ENCODE measurements at regions not wholly inside any gene's neighbourhood (a gene's known extent, or its start where the extent isn't known, plus 50 kb on each side); places are given as distances from the start of the nearest gene placed in this dataset.
A peak's percentile ranks its signal among the peaks of the same experiment; 100 is the strongest.

DNA sequence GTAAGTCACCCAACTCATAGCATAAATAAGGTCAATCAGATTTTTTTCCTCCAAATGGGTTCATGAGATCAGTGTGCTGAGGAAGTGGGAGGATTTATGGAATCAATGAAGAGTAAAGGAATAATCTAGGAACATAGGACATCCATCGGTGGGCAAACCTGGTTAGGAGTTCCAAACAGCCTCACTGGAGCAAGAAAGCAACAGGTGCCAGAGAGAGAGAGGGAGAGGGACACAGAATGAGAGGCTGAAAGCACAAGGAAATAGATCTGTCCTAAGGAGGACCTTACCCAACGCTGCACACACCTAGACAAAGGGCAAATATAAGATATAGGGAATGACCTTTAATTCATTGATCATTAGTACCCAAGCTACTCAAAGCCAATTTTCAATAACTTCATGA is 119.5 kb upstream of the ANKRD1 start:
- no peak for DNase-seq

DNA sequence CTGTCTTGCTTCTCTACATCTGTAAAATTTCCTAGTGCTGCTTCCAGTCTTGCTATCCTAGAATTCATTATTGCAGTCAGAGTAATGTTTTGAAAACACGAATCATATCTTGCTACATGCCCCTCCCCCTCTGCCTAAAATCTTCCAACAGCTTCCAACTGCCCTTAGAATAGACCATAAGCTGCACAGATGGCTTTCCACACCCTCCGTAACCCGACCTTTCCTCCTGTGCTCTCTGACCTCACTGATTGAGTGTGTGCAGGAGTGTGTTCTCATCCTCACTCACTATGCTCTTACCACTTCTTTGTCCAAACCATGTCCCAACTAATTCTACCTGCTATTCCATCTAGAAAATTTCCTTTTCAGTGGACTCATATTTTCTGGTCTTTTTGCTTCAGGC is 121.2 kb upstream of the ANKRD1 start:
- no peak for DNase-seq

DNA sequence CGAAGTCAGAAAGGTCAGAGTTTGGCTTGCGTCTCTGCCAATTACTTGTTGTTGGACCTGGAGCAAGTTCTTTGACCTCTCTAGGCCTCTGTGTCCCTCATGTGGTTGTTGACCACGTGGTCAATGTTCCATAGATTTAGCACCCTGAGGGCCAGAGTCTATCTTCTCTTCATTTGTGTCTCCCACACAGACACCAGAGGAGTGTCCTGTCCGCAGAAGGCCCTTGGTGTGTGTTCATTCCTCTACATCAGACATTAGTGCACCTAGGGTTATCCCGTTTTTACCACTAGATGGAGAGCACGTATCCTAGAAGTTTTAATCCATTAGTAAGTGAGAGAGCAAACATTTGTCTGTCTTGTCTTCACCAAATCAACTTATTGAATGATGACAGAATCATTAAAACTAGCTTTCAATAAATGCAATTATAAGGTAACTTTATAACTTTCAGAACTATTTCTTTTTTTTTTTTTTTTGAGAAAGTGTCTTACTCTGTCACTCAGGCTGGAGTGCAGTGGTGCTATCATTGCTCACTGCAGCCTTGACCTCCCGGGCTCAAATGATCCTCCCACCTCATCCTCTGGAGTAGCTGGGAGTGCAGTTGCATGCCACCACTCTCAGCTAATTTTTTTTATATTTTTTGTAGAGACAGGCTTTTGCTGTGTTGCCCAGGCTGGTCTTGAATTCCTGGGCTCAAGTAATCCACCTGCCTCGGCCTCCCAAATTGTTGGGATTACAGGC is 122.5 kb upstream of the ANKRD1 start:
- peak; percentile 18 to 56 for DNase-seq

DNA sequence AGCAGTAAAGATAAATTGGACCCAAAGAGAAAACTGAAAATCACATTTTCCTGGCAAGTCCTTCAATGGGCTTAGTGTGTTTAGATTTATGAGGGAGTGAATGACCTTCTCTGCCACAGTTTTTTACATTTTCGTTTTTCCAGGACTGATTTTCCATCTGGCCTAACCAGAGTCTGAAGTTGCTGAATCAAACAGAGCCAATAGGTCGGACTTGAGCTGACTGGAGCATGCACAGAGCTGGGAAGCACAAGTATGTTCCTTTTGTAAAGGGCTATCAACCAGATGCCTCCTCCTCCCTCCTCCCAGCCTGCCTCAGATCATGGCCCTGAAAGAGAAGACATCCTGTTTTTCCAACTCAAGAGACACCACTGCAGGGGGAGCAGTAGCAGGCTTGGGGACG is 126.0 kb upstream of the ANKRD1 start:
- DNase-seq = peak in 1 of 2 experiments; percentile 16

DNA sequence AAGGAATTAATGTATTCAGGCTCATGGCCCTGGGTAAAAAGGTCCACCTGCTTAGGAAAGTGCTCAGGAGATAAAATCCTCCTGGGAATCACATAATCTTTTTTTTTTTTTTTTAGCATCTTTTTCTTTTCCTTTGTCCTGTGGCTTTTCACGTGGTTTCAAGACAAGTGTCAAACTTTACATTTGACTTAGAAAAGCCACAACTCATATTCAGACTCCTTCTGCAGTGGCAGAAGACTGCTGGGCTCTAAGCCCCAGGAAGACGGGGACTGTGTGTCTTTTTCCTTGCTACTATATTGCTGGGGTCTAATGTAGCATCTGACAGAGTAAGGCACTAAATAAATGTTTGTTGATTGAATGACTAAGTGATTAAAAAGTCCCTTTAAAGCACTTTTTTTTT is 127.5 kb upstream of the ANKRD1 start:
- no peak for DNase-seq

DNA sequence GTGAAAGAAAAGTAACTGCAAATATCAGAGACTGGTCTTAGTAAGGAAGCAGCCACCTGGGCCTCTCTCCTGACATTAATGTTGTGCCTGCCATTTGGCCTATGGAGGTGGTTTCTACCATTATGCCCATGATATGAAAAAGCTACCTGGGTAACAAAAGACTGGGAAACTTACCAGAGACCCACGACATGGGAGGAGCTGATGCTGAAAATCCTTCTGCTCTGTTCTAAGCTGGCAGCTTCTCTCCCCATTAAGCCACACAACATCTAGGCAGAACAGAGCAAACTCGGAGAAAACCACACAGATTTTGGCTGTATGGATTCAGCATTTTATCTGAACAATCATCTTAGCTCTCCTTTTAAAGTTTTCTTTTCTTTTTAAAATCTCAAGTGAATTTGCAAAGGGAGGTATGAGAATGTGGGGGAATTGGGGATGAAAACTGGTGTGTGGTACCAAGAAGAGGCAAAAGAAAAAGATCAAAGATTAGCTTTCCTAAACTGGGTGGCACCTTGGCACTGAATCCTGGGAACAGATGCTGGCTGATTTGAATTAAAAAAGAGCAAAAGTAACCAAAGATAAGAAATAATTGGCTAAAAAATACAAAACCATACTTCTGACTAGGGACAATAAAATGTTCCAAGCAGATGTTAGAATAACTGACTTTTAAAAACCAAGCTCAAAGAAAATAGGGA is 128.6 kb upstream of the ANKRD1 start:
- DNase-seq = peak; percentile 38 to 50

DNA sequence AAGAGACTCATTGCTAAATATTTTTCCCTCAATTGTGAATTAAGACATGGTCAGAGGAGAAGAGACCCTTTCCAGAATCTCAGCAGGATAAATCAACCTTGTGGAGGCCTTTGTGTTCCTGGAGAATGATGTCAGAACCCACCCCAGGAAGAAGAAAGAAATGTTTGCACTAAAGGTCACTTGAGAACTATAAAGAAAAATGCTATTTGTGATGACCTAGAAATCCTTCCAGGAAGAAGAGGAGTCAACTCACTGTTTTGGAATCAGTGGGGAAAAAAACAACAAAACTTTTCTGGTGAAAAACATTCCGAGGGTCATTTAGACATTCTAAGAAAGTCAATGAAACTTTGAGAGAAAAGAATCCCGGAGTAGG is 129.1 kb upstream of the ANKRD1 start:
- peak in 1 of 2 experiments; percentile 43 for DNase-seq

DNA sequence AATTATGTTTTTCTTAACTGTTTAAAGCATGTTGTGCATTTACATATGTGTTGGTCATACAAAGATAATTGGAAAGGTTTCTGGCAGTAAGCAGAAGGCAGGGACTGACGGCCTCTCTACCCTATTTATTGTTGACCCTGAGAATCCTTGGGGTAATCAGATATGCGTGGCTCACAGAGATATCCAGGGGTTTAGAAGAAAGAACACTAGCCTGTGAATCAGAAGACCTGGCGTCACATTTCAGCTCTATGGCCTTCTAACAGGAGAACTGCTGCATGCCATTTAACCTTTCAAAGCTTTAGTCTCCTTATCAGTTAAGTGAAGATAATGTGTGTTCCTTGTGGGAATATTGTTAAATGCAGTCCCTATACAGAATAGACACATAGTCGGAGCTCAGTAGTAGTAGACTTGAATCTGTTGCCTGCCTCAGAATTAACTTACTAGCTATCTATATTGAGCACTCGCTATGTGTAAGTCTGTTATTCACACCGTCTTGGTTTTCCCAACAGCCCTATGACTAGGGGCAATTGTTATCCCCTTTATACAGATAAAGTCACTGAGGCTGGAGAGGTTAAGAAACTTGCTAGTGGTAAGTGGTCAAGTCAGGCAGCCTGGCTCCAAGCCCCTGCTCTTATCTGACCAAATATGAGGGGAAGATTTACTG is 129.6 kb upstream of the ANKRD1 start:
- no peak for DNase-seq

DNA sequence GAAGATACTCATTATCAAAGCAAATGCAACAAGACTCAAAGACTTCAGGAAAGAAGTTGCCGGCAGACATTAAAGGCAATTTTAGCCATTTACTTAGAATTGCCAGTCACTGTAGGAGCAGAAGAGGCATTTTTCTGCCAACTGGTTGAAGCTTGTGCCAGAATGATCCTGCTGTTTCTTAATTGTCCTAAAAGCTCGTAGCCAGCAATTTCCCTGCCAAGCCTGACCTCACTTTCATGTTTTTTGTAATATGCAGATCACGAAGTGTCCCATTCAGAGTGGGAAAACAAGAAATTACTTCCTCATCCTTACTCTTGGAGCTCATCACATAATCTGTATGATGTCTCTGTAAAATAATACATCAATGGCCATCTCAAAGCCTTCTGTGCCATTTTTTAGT is 130.9 kb upstream of the ANKRD1 start:
- DNase-seq = peak; percentile 89 to 93

DNA sequence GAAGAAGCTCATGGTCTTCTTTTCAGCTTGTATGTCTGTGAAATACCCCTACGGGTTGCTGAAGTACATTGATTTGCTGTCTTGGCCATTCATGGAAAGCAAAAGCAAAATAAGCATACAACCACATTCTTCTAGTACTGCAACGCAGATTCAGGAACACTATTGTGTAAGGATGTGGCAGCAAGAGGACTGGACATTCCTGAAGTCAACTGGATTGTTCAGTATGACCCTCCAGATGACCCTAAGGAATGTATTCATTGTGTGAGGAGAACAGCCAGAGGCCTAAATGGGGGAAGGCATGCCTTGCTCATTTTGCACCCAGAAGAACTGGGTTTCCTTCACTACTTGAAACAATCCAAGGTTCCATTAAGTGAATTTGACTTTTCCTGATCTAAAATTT is 133.4 kb upstream of the ANKRD1 start:
- DNase-seq = no peak

DNA sequence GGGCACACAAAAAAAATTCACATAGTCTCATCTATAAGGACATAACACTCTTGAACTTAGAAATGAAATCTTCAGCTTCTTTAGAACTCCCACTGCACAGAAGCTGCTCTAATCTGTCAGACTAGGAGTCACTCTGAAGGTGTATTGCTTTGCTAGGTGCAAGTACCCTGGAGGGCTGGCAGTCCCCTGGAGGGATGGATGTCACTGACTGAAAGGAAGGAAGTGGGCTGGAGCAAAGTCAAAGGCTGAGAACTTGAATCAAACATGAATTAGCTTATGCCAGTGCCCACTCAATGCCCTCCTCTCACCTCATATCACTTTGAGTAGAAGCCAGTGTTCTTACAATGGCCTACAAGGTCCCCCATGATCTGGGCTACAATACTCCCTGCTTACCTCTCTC is 140.3 kb upstream of the ANKRD1 start:
- no peak for DNase-seq

DNA sequence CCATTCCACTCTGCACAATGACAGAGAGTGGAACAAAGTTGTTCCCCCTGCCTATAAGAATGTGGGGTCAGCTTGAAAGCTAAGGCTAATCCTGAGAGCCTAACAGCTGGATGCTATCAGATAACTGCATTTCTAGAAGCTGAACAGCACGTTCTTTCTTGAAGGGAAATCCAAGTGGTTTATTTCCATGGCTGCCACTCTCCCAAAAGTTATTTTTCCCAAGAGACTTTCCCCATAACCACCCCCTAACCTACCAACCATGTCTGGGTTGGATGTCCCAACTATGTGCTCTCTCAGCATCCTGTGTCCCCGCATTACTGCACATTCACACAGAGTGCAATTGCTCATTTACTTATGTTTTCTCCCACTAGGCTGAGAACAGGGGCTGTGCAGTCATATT is 140.7 kb upstream of the ANKRD1 start:
- no peak for DNase-seq

DNA sequence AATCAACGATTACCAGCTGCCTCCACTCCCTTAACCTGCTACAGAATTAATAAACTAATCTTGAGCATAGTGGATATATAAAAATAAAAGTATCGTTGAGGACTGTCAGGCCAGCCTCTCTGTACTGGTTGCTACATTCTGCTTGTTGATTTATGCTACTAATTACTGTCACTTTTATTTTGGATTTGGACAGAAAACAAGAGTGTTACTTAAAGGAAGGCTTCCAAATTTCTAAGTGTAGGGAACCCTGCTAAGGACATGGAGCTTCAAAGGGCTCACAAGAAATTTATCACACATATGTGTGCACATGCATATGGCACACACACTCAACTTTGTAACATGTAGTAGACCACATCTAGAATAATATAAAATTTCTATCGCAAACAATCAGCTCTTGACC is 141.2 kb upstream of the ANKRD1 start:
- no peak for DNase-seq

DNA sequence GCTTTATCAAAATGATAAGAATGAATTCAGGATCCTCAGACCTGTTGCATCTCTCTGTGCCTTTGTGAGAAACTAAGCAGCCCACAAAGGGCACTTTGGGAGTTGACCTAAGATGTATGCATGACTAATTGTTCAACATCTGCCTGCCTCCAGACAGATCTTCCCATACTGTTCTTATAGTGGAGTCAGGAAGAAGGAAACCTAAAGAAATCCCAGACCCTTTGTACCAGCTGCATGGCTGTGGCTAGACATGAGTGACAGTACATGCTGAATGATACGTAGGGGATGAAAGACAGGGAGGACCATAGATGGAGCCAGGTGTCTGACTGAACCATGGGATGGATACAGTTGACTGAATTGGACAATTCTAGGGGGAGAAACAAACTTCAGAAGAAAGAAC is 148.7 kb upstream of the PCGF5 start:
- DNase-seq = no peak

DNA sequence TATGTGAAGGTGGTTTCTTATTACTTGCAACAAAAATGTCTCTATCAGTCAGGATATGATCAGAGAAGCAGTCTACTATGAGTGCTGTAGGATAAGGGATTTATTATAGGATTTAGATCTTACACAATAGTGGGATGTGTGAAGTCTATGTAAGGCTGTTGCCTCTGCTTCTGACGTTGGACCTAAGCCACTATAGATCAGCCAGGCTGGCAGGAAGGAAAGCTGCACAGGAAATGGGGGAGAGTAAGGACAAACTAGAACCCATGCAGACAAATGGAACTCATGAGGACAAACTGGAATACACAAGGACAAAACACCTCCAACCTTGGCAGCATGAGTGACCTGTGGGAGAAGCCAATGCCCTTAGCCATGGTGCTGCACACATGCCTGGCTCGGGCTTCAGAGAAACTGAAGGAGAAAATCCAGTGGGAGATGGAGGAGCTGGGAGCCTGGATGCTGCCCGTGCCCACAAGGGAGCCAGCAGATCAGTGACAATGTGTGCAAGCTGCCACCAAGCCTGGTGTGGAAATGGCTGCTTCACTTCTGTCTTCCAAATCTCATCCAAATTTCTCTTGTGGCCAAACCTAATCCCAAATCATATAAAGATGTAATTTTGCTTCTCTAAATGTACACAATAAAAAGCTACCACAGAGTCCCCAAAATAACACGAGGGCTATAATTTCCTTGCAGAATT is 147.0 kb upstream of the PCGF5 start:
- DNase-seq = no peak

DNA sequence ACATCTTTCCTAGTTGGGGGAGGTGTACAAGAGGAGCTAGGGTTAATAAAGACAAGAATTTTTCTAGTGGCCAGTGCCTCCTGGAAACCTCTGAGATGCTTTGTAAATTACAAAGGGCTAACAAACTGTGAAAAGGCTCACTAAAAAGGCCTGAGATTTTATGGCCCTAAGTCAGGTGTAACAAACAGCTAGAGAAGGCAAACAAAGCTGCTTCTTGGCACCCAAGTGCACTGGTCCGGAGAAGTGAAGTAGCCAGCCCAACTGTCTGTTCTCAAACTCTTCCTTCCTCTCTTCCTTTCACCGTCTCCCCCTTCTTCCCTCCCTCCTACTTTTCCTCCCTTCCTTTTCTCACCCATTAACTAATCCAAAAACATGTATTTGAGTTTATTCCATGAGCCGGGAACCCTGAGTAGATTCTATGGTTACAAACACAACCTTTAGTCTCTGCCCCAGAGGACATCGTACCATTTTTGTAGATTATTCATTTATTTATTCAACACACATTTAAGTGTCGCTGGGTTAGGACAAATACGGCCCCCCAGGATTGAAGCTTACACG is 143.4 kb upstream of the PCGF5 start:
- no peak for DNase-seq

DNA sequence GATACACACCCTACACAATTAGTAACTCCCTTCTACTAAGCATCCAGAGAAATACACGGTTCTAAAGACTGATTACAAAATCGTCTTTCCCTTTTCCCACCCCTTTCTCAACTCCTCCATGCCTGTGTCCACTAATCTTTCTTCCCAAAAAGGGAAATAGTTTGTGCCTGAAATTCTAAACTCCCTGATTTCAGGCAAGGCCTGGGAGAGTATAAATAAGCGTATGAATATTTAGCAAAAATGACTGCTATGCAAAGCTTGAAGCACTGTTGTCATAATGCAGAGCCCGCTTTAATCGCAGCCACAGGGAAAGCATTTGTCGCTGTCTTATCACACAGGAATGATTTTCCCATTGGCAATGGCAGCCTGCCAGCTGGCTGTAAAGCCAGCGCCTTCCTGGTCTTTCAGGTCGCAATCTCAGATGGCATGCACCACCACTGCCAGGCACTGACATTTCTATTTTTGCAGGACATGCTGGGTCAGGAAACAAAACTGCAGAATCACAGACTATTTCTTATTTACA is 142.9 kb upstream of the PCGF5 start:
- DNase-seq = peak; percentile 12 to 41

DNA sequence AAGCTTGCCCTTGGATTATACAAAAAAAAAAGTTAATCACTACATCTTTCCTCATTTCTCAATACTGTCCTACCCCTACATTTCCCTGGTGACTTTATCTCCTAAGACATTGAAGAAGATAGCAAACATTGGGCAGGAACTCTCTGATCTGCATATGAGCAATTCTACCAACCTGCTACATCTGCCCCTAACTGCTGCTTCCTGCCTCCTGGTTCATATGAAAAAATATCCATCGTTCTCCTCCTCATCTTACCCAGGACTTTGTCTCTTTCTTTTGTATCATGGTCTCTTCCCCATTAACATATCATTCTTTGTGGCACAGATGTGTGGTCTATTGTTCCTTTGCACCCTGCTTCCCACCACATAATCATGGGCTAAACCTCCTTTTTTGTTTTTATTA is 139.7 kb upstream of the PCGF5 start:
- DNase-seq = no peak

DNA sequence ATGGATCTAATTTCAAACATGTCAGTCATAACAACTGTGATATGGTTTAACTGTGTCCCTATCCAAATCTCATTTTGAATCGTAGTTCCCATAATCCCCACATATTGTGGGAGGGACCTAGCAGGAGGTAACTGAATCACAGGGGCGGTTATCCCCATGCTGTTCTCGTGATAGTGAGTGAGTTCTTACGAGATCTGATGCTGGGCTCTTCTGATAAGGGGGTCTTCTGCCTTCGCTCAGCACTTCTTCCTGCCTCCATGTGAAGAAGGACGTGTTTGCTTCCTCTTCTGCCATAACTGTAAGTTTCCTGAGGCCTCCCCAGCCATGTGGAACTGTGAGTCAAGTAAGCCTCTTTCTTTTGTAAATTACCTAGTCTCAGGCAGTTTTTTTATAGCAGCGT is 138.0 kb upstream of the PCGF5 start:
- no peak for DNase-seq

DNA sequence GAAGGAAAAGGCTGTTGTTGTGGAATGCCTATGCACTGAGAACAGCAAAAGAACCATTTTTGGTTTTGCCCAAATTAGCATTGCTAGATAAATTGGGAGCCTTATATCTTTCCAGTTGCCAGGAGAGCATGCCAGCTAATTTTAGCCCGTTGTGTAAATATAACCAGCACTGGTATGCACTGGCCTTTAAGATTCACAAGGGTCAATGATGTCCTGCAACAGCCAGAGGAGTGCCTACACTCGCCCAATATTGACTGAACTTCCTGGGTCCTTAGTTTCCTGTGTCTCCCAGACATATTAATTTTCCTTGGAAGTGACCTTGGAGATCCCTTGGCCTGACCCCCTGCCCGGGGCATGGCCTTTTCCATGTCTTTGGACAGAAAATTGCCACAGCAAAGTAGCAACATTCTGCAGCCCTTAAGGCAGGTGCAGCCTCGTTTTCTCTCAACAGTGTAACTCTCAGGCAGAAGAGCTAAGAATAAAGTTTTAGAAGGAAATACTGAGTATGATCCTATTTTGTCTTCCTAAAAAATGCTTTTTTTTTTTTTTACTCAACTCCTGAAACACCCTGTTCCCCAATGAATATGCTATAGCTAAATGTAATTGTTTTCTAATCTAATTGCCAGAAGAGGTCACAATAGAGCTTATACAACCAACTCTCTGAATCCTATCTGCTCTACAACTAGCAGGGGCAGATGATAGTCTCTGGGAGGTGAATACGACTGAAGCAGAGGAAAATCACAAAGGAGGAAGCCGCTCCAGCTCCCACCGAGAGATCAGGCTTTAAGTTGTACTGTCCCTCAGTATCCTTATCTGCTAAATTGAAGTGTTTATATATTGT is 131.9 kb upstream of the PCGF5 start:
- no peak for DNase-seq

DNA sequence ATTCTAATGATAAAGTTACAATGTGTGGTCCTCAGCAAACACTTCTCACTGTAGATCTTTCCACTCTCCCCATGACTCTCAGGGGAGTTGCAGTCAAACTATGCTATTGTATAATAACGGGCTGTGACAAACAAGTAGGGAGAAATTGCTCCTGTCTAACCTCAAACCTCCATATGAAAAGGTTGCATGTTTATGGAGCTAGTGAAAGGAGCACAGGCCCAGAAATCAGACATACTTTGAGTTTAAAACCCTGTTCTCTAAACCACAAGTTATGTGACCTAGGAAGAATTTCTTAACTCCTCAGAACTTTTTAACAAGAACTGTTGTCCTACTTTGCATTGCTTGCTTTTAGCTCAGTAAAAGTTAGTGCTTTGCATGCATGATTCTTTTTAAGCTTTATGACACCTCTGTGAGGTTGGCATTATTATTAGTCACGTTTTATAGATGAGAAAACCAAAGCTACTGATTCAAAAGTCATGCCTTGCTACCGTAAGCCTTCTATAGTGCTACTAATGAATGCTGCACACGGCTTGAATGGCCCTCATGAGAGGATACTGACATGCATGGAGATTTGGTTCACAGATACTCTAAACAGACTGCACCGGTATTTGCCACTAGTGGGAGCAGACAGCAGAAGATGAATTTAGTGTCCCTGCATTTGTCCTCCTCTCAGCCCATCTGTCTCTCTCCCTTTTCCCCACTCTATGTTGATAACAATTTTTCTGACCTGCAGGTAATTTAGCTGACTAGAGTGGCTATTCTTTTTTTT is 129.5 kb upstream of the PCGF5 start:
- no peak for DNase-seq
